Effector memory CD4-positive, alpha-beta T cell (primary cell): ENCODE measurements at regions not wholly inside any gene's neighbourhood (a gene's known extent, or its start where the extent isn't known, plus 50 kb on each side); places are given as distances from the start of the nearest gene placed in this dataset.

ENCODE experiments used
- DNase-seq, 3 donors: peaks; one replicate each; pipeline ENCODE4 v3.0.0-alpha.2; 2020
- H3K27ac ChIP-seq: 2 replicates; pipeline ENCODE4 v1.7.0; 2013; ENCODE audit warnings: mild to moderate bottlenecking, low read length, moderate library complexity; ENCODE audit not compliant: insufficient read depth, poor library complexity, severe bottlenecking
- H3K27me3 ChIP-seq: replicated peaks from 2 replicates; pipeline ENCODE4 v1.7.0; 2013; ENCODE audit warnings: mild to moderate bottlenecking, low read length; ENCODE audit not compliant: insufficient read depth, control insufficient read depth, poor library complexity, severe bottlenecking
- H3K36me3 ChIP-seq: 2 replicates; pipeline ENCODE4 v1.7.0; 2013; ENCODE audit warnings: mild to moderate bottlenecking, low read length, moderate library complexity; ENCODE audit not compliant: control insufficient read depth, insufficient read depth
- H3K4me1 ChIP-seq: 2 replicates; pipeline ENCODE4 v1.7.0; 2013; ENCODE audit warnings: low read length, mild to moderate bottlenecking; ENCODE audit not compliant: control insufficient read depth, insufficient read depth, poor library complexity, severe bottlenecking
- H3K4me3 ChIP-seq: 2 replicates; pipeline ENCODE4 v1.7.0; 2013; ENCODE audit warnings: low read length, low read depth, mild to moderate bottlenecking; ENCODE audit not compliant: insufficient read depth, poor library complexity, severe bottlenecking
- H3K9me3 ChIP-seq: 2 replicates; pipeline ENCODE4 v1.7.0; 2013; ENCODE audit warnings: mild to moderate bottlenecking, low read length, moderate library complexity; ENCODE audit not compliant: control insufficient read depth

DNA sequence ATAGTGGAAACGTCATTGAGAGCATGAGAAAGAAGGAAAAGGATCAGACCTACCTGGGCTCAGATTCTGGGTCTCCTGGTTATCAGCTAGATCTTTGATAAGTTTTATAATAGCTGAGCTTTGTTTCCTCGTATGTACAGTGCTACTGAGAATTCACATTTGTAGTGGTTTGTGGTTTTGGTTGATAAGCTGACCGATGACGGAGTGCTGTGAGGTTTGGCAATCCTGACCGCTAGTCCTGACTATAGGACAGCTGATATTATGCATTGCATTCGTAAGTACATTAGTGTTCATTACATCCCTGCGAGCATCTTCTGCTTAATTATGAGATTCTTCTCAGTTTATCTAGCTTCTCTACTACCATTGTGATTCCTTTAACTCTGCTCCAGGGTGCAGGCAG is 190.7 kb upstream of the SLC27A6 start:
- no peak for DNase-seq
- H3K4me1 ChIP-seq: no peaks in the 10 kb centered on the region
- no peak overlapping the region for H3K4me3 ChIP-seq
- no peaks in the 10 kb centered on the region for H3K9me3 ChIP-seq
- no peaks in the 10 kb centered on the region for H3K36me3 ChIP-seq
- H3K27me3 ChIP-seq: no peaks in the 10 kb centered on the region
- no peak overlapping the region for H3K27ac ChIP-seq

GRCh38 chr5:128775558-128775957 is 189.7 kb upstream of the SLC27A6 start:
- Histone ChIP-seq H3K27ac (no peak overlapping the region), H3K4me1 (no peaks in the 10 kb centered on the region), H3K9me3 (no peaks in the 10 kb centered on the region), H3K36me3 (no peaks in the 10 kb centered on the region), H3K27me3 (no peaks in the 10 kb centered on the region), H3K4me3 (no peak overlapping the region)
- DNase-seq: no peak

DNA sequence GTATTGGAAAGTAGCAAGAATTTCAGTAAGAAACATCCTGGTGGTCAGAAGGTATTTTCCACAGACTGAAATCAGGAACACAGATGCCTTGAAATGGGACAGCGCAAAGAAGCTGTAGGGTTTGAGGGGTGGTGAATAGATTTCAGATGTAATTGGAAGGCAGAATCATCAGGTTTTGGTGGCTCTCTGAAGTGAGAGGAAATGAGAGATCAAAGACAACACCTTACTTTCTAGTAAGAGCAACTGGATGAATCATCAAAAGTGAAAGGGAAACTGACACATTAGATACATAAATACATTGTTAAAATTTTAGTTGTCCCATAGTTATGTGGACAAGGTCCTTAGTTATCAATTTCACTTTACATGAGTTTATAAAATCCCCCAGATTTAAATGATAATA is 188.2 kb upstream of the SLC27A6 start:
- Histone ChIP-seq H3K9me3 (no peaks in the 10 kb centered on the region), H3K27me3 (no peaks in the 10 kb centered on the region), H3K27ac (no peak overlapping the region), H3K36me3 (no peaks in the 10 kb centered on the region), H3K4me1 (no peaks in the 10 kb centered on the region), H3K4me3 (no peak overlapping the region)
- no peak for DNase-seq

- no peaks in the 10 kb centered on the region for H3K27me3 ChIP-seq
- H3K27ac ChIP-seq: no peak overlapping the region
- H3K9me3 ChIP-seq: no peaks in the 10 kb centered on the region
- DNase-seq: no peak
- no peaks in the 10 kb centered on the region for H3K36me3 ChIP-seq
- H3K4me3 ChIP-seq: no peak overlapping the region
- no peaks in the 10 kb centered on the region for H3K4me1 ChIP-seq
These were observed 186.8 kb upstream of the SLC27A6 start for GRCh38 chr5:128778474-128778873.

- H3K27ac ChIP-seq: no peak overlapping the region
- H3K4me1 ChIP-seq: no peaks in the 10 kb centered on the region
- DNase-seq: no peak
These were observed 182.8 kb upstream of the SLC27A6 start for GRCh38 chr5:128782446-128782845.

GRCh38 chr5:128784726-128785125 is 180.6 kb upstream of the SLC27A6 start:
- no peak for DNase-seq
- Histone ChIP-seq H3K36me3 (no peaks in the 10 kb centered on the region), H3K27ac (no peak overlapping the region), H3K4me1 (no peaks in the 10 kb centered on the region), H3K27me3 (no peaks in the 10 kb centered on the region), H3K4me3 (no peak overlapping the region), H3K9me3 (no peaks in the 10 kb centered on the region)

More at GRCh38 chr5:128782446-128782845, 182.8 kb upstream of the SLC27A6 start:
- no peaks in the 10 kb centered on the region for H3K27me3 ChIP-seq
- H3K36me3 ChIP-seq: no peaks in the 10 kb centered on the region
- no peaks in the 10 kb centered on the region for H3K9me3 ChIP-seq
- H3K4me3 ChIP-seq: no peak overlapping the region

GRCh38 chr5:128791312-128791711 is 174.0 kb upstream of the SLC27A6 start:
- Histone ChIP-seq H3K27me3 (no peaks in the 10 kb centered on the region), H3K27ac (no peak overlapping the region), H3K4me3 (no peak overlapping the region), H3K9me3 (no peaks in the 10 kb centered on the region), H3K36me3 (no peaks in the 10 kb centered on the region), H3K4me1 (no peaks in the 10 kb centered on the region)
- no peak for DNase-seq

- H3K27ac ChIP-seq: no peak overlapping the region
These were observed 168.8 kb upstream of the SLC27A6 start for GRCh38 chr5:128796506-128796905.

GRCh38 chr5:128798871-128799270 is 166.4 kb upstream of the SLC27A6 start:
- Histone ChIP-seq H3K4me1 (no peaks in the 10 kb centered on the region), H3K4me3 (no peak overlapping the region), H3K27ac (no peak overlapping the region), H3K27me3 (no peaks in the 10 kb centered on the region), H3K9me3 (no peaks in the 10 kb centered on the region), H3K36me3 (no peaks in the 10 kb centered on the region)
- DNase-seq: no peak

More at GRCh38 chr5:128796506-128796905, 168.8 kb upstream of the SLC27A6 start:
- no peaks in the 10 kb centered on the region for H3K9me3 ChIP-seq
- H3K27me3 ChIP-seq: no peaks in the 10 kb centered on the region
- H3K4me1 ChIP-seq: no peaks in the 10 kb centered on the region
- H3K36me3 ChIP-seq: no peaks in the 10 kb centered on the region
- DNase-seq: no peak
- no peak overlapping the region for H3K4me3 ChIP-seq

DNA sequence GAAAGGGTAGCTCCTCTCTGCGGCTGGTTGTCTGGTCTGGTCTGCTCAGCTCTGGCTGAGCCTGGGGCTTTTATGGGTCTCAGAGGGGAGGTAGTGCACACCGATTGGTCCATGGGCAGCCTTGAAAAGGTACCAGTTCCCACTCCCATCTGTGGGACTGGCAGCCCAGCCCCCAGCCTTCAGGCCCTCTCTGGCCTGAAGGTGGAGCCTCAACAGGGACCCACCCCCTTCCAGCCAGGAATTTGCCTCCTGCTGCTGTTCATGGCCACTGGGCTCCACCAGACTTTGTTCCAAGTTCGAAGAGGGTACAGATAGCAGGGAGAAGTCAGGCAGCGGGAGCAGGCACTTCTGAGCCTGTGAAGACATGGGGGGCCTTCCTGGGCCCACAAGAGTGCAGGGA is 165.3 kb upstream of the SLC27A6 start:
- Histone ChIP-seq H3K36me3 (no peaks in the 10 kb centered on the region), H3K4me3 (no peak overlapping the region), H3K27ac (no peak overlapping the region), H3K27me3 (no peaks in the 10 kb centered on the region), H3K4me1 (no peaks in the 10 kb centered on the region), H3K9me3 (no peaks in the 10 kb centered on the region)
- DNase-seq: no peak

- H3K9me3 ChIP-seq: no peaks in the 10 kb centered on the region
- no peak for DNase-seq
- no peaks in the 10 kb centered on the region for H3K27me3 ChIP-seq
- no peaks in the 10 kb centered on the region for H3K36me3 ChIP-seq
- no peak overlapping the region for H3K4me3 ChIP-seq
- no peaks in the 10 kb centered on the region for H3K4me1 ChIP-seq
- H3K27ac ChIP-seq: no peak overlapping the region
These were observed 164.9 kb upstream of the SLC27A6 start for GRCh38 chr5:128800377-128800776.
